GM21723 (cell line): ENCODE measurements at regions not wholly inside any gene's neighbourhood (a gene's known extent, or its start where the extent isn't known, plus 50 kb on each side); places are given as distances from the start of the nearest gene placed in this dataset.
"Not testable (repeated sequence)": the region's sequence is repeated elsewhere in the genome, so short reads cannot be mapped to it uniquely, and the experiment has no call there.

Experiments
- ATAC-seq: cut with Tn5 transposase; IDR thresholded peaks from one replicate; pipeline ENCODE4 v1.9.1; 2021; ENCODE audit warnings: mild to moderate bottlenecking, moderate library complexity; ENCODE audit not compliant: unreplicated experiment

- not testable (repeated sequence) for ATAC-seq
These were observed 64.4 kb downstream of the KLRB1 start for GRCh38 chr12:9543341-9543740.

DNA sequence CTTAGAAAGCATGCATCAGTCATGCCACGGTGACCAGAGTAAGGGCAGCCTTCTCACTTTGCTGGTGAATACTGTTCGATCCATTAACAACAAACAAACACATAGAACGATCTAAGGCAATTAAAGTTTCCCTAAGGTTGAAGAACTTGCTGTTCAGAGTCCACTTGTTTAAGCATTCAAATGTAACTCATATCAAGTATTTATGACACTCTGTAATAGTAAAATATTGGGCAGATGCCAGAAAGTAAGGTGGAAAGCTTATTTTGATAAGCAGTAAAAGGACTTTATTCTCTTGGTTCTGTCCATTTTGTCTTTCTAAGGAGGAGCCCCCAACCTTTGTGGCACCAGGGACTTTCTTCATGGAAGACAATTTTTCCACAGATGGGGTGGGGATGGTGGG is 64.9 kb downstream of the KLRB1 start:
- not testable (repeated sequence) for ATAC-seq

DNA sequence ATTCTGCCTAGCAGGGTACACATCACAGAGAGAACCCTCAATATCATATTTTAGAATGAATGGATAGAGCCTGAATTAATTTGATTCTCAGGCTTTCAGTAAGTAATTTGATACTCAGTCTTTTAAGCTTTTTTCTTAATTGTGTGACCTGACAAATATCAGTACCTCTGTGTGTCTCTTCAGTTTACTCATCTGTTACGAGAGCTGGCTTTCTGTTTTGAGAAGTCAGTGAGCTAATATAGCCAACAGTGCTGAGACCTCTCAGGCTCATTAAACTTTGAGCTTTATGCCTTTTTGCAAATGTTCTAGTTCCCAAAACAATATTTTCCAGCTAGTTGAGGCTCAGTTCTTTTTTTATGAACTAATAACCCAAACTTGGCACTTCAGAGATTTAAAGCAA is 91.8 kb downstream of the KLRB1 start:
- not testable (repeated sequence) for ATAC-seq

DNA sequence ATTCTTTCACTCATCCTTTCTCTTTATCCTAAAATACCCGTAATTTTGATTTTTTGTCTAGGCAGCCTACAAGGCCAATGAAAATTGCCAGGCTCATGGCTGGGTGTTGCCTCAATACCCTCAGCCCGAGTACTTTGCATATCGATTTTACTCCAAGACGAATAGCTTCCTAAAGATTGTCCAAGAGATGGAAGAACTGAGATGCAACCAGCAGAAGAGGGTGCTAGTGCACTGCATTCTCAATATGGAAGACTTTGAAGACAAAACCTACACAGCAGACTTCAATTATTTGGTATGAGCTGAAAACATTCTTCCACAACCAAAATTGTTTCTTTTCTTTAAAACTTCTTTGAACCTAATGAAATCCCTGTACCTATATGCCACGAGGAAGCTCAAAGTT is 95.0 kb downstream of the KLRB1 start:
- not testable (repeated sequence) for ATAC-seq

DNA sequence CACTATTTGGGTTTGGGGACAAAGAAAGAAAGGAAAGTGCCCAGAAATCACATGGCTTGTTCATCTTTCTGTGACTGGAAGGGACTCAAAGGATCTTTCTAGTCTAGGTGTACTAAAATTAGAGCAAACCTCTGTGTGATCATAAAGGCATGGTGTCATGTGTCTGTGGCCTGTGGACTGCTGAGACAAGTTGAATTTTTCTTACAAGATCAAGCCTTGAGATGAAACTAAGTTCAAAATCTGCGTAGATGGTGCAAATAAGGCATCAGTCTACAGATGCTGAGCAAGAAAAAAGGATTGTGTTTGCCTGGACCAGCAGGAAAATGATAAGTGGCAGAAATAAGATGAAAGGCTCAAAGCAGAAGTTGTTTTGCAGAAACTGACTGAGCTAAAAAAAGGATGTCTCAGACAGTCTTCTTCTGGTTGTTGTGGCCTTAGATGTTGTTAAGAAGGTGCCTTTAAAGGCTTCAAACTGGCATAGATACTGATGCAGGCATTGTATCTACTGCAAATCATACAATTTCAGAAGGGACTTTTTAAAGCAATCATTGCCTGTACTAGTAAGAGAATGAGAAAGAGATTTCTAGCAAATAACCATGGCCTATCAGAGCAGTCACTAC is 97.2 kb downstream of the KLRB1 start:
- not testable (repeated sequence) for ATAC-seq

DNA sequence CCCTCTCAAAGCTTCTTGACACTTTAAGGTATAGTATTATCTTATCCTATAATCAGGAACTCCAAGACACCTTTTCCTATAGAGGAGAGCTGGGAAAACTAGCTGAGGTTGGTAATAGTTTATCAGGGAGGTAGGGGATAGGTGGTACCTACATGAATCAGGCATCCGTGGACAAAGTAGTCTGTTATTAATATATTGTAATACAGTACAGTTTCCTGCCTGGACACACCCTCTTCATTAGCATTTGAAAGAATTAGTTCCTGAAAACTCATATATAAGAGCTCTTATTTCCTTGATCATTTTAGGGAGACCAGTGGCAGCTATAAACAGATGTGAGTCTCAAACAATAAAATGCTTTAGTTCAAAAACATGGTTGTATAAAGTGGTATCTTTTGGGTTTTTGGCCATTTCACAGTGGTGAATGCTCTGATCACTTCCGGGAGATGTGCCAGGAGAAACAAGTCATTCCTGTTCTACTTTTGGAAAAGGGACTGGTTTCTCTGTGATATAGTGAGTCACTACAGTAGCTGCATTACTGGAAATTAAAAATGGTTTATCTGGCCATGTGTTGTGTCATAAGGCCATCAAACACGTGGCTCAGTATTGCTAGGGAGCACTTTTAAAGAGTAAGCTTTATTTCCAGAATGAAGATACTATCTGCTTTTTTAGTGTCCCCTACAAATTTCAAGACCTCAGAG is 98.1 kb downstream of the KLRB1 start:
- no peak for ATAC-seq

DNA sequence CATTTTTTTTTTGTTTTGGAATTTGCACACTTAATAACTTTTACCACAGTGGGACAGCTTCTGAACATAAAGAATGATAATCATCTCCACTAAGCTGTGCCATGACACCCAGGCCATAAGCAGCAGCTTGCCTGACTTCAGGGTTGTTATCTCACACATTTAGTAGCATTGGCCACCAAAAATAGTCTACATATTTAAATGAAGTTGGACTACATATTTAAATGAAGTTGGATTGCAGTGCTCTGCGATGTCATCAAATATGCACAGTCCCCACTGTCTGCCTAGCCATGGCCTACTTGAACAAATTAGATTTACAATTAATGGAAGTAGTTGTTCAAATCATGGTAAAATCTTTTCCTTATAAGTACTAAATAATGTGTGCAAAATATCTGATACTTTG is 101.0 kb downstream of the KLRB1 start:
- ATAC-seq = no peak

DNA sequence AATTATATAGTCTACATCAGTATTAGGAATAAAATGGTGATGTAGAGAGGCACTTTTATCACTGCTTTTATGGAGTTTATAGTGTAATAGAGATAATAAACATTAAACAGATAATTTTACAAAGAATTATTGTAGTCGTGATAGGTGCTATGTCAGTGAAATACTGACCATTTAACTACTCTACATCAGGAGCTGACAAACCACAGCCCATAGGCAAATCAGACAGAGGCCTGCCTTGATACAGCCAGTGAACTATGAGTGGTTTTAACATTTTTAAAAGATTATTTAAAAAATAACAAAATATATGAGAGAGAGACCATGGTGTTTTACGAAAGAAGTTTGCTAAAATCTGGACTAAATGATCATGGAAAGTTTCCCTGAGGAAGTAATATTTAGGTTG is 104.3 kb downstream of the KLRB1 start:
- ATAC-seq = not testable (repeated sequence)

DNA sequence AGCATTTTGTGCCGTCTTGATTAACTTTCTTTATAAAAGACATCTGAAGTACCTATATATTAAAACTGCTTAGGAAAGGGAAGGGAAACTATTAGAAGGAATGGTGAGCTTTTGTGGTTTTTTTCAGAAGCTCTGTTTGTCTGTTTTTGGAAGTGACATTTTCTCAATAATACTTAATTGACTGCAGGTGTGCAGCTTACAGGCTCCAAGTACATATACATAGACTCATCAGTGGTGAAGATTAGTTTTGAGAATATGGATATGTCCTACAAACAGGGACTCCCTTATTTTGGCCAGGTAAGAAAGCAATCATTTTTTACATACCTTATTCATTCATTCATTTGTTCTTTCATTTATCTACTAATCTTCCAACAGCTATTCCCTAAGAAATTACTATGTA is 104.9 kb downstream of the KLRB1 start:
- ATAC-seq = not testable (repeated sequence)

- ATAC-seq = not testable (repeated sequence)
These were observed 114.4 kb downstream of the KLRB1 start for GRCh38 chr12:9493325-9493724.

DNA sequence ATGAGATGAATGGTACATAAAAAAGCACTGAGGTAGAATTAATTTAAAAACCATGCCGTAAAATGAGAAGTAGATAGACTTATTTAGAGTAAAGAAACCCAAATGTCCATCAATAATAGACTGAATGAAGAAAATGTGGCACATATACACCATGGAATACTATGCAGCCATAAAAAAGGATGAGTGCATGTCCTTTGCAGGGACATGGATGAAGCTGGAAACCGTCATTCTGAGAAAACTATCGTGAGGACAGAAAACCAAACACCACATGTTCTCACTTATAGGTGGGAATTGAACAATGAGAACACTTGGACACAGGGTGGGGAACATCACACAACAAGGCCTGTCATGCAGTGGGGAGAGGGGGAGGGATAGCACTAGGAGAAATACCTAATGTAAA is 126.4 kb downstream of the KLRB1 start:
- not testable (repeated sequence) for ATAC-seq

DNA sequence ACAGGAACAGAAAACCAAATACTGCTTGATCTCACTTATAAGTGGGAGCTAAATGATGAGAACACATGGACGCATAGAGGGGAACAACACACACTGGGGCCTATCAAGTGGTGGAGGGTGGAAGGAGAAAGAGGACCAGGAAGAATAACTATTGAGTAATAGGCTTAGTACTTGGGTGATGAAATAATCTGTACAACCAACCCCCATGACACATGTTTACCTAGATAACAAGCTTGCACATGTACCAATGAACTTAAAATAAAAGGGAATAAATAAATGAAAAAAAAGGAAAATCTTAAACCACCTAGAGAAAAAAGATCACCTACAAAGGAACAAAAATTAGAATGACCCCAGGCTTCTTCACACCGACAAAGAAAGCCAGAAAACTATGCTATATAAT is 133.5 kb downstream of the KLRB1 start:
- ATAC-seq = not testable (repeated sequence)

DNA sequence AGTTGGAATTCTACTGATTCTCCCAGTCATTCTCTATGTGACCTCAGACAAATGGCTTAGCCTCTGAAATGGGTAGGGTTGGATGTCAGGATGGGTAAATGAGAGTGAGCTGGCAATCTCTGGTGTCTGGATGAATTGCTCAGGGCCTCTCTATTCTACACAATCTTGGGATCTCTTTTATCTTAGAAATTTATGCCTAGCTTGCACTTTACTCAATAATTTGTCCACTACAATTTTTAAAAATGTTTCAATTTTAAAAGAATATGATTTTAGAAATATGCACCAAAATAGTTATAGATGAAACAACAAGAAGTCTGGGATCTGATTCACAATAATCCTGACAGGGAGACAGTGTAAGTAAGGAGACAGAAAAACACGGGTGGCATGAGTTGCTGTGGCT is 134.1 kb downstream of the KLRB1 start:
- ATAC-seq = not testable (repeated sequence)

GRCh38 chr12:9471501-9471900 is 136.2 kb downstream of the KLRB1 start:
- ATAC-seq = not testable (repeated sequence)

DNA sequence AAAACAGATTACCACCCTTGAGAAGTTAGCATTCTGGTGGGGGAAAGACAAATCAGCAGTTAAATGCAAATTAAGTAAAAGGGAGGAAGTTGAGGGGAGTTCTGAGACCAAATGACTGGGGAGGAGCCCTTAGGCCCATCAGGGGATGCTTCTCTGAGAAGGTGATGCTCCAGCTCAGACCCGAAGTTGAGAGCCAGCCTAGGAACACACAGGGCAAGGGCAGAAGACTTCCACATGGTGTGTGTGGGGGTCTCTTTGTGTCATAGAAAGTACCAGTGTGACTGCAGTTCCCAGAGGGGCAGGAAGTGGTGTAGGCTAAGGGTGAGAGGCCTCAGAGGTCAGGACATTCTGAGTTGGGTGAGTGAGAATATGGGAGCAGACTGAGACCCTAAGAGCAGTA is 137.3 kb downstream of the KLRB1 start:
- peak; percentile 61 for ATAC-seq

- ATAC-seq = not testable (repeated sequence)
These were observed 137.8 kb downstream of the KLRB1 start for GRCh38 chr12:9469956-9470355.

GRCh38 chr12:9469463-9469862 is 138.3 kb downstream of the KLRB1 start:
- not testable (repeated sequence) for ATAC-seq

DNA sequence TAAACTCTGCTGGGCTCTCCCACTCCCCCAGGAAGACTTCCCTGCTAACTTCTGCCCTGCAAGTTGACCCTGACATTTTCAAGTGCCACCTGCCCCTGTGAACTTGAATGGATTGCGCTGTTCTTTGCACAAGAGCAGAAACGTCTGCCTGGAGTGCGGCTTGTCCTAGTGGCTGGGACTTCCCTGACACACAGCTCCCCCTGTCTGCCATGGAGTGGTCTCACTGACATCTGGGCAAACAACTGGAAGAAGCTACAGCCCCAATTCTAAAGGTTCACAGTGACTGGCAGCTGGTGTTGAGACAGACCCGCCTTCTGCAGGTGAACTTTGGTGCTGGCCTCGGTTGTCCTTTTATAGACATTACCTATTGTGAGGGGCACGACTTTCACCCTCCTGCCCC is 138.7 kb downstream of the KLRB1 start:
- not testable (repeated sequence) for ATAC-seq

- ATAC-seq = not testable (repeated sequence)
These were observed 139.6 kb downstream of the KLRB1 start for GRCh38 chr12:9468144-9468543.

DNA sequence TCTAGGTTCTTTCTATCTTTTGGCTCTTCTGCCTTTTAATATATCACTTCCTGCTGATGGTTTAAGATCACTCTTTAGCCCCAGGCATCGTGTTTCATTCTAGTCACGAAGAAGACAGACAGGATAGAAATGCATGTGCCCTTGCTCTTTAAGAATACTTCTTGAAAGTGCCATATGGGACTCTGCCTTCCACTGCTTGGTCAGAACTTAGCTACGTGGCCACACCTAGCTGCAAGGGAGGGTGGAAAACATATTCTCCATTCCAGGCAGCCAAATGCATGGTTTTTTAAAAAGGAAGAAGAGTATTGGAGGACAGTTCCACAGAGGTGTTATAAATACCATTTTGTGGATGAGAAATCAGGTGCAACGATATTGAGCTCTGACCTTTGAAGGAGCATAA is 143.3 kb downstream of the KLRB1 start:
- ATAC-seq = no peak

GRCh38 chr12:9455516-9455915 is 152.2 kb downstream of the KLRB1 start:
- not testable (repeated sequence) for ATAC-seq

GRCh38 chr12:9454021-9454420 is 153.7 kb downstream of the KLRB1 start:
- ATAC-seq = not testable (repeated sequence)
